ENCODE measurements at regions not wholly inside any gene's neighbourhood (a gene's known extent, or its start where the extent isn't known, plus 50 kb on each side); places are given as distances from the start of the nearest gene placed in this dataset.

DNA sequence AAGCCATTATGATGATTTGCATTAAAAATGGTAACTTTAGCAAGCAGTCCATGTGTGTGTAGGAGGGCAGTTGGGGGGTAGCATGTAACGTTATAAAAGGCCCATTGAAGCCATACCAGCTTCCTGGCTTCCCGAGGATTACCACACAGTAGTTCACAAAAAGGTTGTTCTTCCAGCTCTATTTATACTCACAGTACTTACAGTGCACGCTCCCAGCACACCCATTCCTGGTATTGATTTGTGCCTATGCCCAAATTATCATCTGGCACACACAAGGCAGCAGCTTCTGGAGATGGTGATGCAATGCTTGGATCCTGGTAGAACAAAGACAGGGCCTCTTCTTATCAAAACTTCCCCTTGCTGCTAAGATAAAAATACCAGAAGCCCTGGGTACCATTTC lies 436.8 kb downstream of the HAO1 start:
- TF ChIP-seq, protein P1, sequence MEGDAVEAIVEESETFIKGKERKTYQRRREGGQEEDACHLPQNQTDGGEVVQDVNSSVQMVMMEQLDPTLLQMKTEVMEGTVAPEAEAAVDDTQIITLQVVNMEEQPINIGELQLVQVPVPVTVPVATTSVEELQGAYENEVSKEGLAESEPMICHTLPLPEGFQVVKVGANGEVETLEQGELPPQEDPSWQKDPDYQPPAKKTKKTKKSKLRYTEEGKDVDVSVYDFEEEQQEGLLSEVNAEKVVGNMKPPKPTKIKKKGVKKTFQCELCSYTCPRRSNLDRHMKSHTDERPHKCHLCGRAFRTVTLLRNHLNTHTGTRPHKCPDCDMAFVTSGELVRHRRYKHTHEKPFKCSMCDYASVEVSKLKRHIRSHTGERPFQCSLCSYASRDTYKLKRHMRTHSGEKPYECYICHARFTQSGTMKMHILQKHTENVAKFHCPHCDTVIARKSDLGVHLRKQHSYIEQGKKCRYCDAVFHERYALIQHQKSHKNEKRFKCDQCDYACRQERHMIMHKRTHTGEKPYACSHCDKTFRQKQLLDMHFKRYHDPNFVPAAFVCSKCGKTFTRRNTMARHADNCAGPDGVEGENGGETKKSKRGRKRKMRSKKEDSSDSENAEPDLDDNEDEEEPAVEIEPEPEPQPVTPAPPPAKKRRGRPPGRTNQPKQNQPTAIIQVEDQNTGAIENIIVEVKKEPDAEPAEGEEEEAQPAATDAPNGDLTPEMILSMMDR (IDR thresholded peaks at IDR 0.05), result no peak
- TF ChIP-seq POLR2A (IDR thresholded peaks at IDR 0.05), result no peak
